ENCODE measurements at regions not wholly inside any gene's neighbourhood (a gene's known extent, or its start where the extent isn't known, plus 50 kb on each side); places are given as distances from the start of the nearest gene placed in this dataset.

GRCh38 chr5:58185397-58185796 lies 274.5 kb downstream of the PLK2 start:
- no peak for TF ChIP-seq POLR2AphosphoS5 (IDR thresholded peaks at IDR 0.05; ENCODE audit: low read depth)
- no peak for TF ChIP-seq CTCF (IDR thresholded peaks at IDR 0.05; ENCODE audit: insufficient read depth, low read length)
- no peak for TF ChIP-seq GABPA (IDR thresholded peaks at IDR 0.05; ENCODE audit: low read depth)
- TF ChIP-seq SPI1 (IDR thresholded peaks at IDR 0.05; ENCODE audit: borderline replicate concordance, low read depth): no peak
